Tibial nerve (tissue), 3 donors: ENCODE measurements at regions not wholly inside any gene's neighbourhood (a gene's known extent, or its start where the extent isn't known, plus 50 kb on each side); places are given as distances from the start of the nearest gene placed in this dataset.

Source experiments
- POLR2A ChIP-seq, 2 donors: fragments of 450-650 bp; IDR thresholded peaks; one replicate each; pipeline ENCODE4 v1.6.1; 2017; ENCODE audit warnings: antibody characterized with exemption in 2 of 2, mild to moderate bottlenecking in 2 of 2, moderate library complexity in 2 of 2
- TF ChIP-seq, protein P1 (sequence below), 5 experiments: fragments of 200-600 bp in 3 of 5; fragments of 450-650 bp in 2 of 5; sonication (generic) in 3 of 5; IDR thresholded peaks; one replicate each; pipeline ENCODE4 v1.5.1; 2016 to 2019; ENCODE audit warnings: antibody characterized with exemption in 5 of 5, mild to moderate bottlenecking in 3 of 5, moderate library complexity in 2 of 5

DNA sequence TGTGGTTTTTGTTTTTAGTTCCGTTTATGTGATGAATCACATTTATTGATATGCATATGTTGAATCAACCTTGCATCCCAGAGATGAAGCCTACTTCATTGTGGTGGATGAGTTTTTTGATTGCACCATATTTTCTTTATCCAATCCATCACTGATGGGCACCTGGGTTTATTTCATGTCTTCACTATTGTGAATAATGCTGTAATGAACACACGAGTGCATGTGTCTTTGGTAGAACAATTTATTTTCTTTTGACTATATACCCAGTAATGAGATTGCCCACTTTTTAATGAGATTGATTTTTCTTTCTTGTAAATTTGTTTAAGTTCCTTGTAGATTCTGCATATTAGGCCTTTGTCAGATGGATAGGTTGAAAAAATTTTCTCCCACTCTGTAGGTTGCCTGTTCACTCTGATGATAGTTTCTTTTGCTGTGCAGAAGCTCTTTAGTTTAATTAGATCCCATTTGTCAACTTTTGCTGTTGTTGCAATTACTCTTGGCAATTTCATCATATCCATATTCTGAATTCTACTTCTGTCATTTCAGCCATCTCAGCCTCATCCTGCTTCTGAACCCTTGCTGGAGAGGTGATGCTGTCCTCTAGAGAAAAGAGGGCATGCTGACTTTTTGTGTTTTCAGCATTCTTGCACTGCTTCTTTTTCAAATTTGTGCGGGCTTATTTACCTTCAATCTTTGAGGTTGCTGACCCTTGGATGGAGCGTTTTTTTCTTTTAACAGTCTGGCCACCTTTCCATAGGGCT is 96.2 kb upstream of the CTAGE1 start:
- TF ChIP-seq, protein P1, sequence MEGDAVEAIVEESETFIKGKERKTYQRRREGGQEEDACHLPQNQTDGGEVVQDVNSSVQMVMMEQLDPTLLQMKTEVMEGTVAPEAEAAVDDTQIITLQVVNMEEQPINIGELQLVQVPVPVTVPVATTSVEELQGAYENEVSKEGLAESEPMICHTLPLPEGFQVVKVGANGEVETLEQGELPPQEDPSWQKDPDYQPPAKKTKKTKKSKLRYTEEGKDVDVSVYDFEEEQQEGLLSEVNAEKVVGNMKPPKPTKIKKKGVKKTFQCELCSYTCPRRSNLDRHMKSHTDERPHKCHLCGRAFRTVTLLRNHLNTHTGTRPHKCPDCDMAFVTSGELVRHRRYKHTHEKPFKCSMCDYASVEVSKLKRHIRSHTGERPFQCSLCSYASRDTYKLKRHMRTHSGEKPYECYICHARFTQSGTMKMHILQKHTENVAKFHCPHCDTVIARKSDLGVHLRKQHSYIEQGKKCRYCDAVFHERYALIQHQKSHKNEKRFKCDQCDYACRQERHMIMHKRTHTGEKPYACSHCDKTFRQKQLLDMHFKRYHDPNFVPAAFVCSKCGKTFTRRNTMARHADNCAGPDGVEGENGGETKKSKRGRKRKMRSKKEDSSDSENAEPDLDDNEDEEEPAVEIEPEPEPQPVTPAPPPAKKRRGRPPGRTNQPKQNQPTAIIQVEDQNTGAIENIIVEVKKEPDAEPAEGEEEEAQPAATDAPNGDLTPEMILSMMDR (IDR thresholded peaks at IDR 0.05): no peak
- TF ChIP-seq POLR2A (IDR thresholded peaks at IDR 0.05): no peak
